ENCODE measurements at regions not wholly inside any gene's neighbourhood (a gene's known extent, or its start where the extent isn't known, plus 50 kb on each side); places are given as distances from the start of the nearest gene placed in this dataset.

DNA sequence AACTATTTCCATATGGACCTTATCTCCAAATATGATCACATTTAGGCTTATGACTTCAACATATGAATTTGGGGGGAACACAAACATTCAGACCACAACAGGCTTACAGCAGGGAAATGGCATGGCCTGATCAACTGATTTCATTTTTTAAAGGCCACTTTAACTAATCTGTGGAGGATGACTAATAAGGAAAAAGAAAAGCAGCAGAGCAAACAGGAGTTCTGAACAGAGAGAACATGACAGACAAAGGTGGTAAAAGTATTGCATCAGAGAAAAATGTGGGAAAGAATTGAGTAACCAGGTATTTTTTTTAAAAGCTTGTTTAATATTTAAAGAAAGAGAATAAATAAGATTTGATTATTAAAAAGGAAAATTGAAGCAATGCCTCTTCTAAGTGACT lies 366.1 kb upstream of the TMPO start (continued):
- TF ChIP-seq RBBP5 (conservative IDR thresholded peaks at IDR 0.05), result no peak
- TF ChIP-seq ZNF592 (IDR thresholded peaks at IDR 0.05), result no peak
- peak; percentile 27; the same call in 1 of the 2 replicates for TF ChIP-seq IKZF1 (conservative IDR thresholded peaks at IDR 0.05)
- TF ChIP-seq TCF12 (IDR thresholded peaks at IDR 0.05; ENCODE audit: low read depth, low read length), result no peak
- TF ChIP-seq YY1 (IDR thresholded peaks at IDR 0.05; ENCODE audit: low read depth, low read length), result no peak
- no peak for TF ChIP-seq CBX3 (IDR thresholded peaks at IDR 0.05; ENCODE audit: borderline replicate concordance, low read depth)
- peak; percentile 53; the same call in 1 of the 2 replicates for TF ChIP-seq ATF7 (IDR thresholded peaks at IDR 0.05; ENCODE audit: low read depth)
- no peak for TF ChIP-seq REST (IDR thresholded peaks at IDR 0.05; ENCODE audit: low read depth, low read length)
- TF ChIP-seq ZSCAN29 (IDR thresholded peaks at IDR 0.05), result no peak
- TF ChIP-seq EZH2 (IDR thresholded peaks at IDR 0.05; ENCODE audit: borderline replicate concordance, control insufficient read depth, low read depth, low read length), result no peak
- TF ChIP-seq SRF (IDR thresholded peaks at IDR 0.05; ENCODE audit: low read depth in 2 of 2, low read length in 2 of 2), result no peak
- no peak for TF ChIP-seq CREB1 (IDR thresholded peaks at IDR 0.05; ENCODE audit: low read depth)
- peak; percentile 52; the same call in 1 of the 2 replicates for TF ChIP-seq ZNF217 (IDR thresholded peaks at IDR 0.05)
- no peak for TF ChIP-seq CBFB (IDR thresholded peaks at IDR 0.05; ENCODE audit: low read depth)
- no peak for TF ChIP-seq FOXM1 (IDR thresholded peaks at IDR 0.05; ENCODE audit: low read depth, low read length)
- TF ChIP-seq IKZF2 (IDR thresholded peaks at IDR 0.05), result peak; percentile 63 to 67; a peak in 3 of 4 replicates
- peak; percentile 53; the same call in 1 of the 2 replicates for TF ChIP-seq JUNB (IDR thresholded peaks at IDR 0.05)
- TF ChIP-seq HDGF (IDR thresholded peaks at IDR 0.05), result no peak
- TF ChIP-seq, protein P1, sequence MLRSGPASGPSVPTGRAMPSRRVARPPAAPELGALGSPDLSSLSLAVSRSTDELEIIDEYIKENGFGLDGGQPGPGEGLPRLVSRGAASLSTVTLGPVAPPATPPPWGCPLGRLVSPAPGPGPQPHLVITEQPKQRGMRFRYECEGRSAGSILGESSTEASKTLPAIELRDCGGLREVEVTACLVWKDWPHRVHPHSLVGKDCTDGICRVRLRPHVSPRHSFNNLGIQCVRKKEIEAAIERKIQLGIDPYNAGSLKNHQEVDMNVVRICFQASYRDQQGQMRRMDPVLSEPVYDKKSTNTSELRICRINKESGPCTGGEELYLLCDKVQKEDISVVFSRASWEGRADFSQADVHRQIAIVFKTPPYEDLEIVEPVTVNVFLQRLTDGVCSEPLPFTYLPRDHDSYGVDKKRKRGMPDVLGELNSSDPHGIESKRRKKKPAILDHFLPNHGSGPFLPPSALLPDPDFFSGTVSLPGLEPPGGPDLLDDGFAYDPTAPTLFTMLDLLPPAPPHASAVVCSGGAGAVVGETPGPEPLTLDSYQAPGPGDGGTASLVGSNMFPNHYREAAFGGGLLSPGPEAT (IDR thresholded peaks at IDR 0.05; ENCODE audit: low read depth), result no peak
- TF ChIP-seq SMARCA5 (IDR thresholded peaks at IDR 0.05), result no peak
- no peak for TF ChIP-seq KDM1A (IDR thresholded peaks at IDR 0.05; ENCODE audit: borderline replicate concordance)
- TF ChIP-seq ZNF207 (IDR thresholded peaks at IDR 0.05; ENCODE audit: borderline replicate concordance), result no peak
- TF ChIP-seq HDAC2 (IDR thresholded peaks at IDR 0.05), result no peak
- TF ChIP-seq TCF7 (IDR thresholded peaks at IDR 0.05; ENCODE audit: borderline replicate concordance), result no peak
- no peak for TF ChIP-seq ZBED1 (IDR thresholded peaks at IDR 0.05; ENCODE audit: borderline replicate concordance)
- no peak for TF ChIP-seq RCOR1 (conservative IDR thresholded peaks at IDR 0.05; ENCODE audit: low read depth, low read length)
